ENCODE measurements at regions not wholly inside any gene's neighbourhood (a gene's known extent, or its start where the extent isn't known, plus 50 kb on each side); places are given as distances from the start of the nearest gene placed in this dataset.

DNA sequence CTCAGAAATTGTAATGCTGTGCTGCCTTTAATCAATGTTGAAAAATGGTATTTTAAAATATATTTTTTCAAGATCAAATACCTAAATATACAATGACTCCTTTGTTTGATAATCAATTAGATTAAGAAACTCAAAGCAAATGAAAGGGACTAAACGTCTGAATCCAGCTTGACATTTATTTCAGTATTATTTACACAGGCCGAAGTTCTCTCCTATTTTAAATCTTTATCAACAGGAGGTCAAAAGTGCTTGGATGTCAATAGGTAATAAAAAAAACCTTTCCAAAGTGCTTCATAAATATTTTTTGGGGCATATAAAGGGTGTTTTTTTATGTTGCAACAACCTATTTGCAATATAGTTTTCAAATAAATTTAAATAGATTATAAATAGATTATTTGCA is 1201.7 kb upstream of the SLC39A10 start:
- Histone ChIP-seq H3K27ac (ENCODE audit: low read depth, low read length, poor library complexity, severe bottlenecking) (no peak overlapping the region), H3K79me2 (ENCODE audit: insufficient read depth, low read depth, low read length) (no peaks in the 10 kb centered on the region), H2AFZ (ENCODE audit: low read length) (no peak overlapping the region), H3K9me3 (ENCODE audit: low read length) (no peaks in the 10 kb centered on the region), H3K4me3 (ENCODE audit: low read depth, low read length, poor library complexity, severe bottlenecking) (no peak overlapping the region), H3K9me2 (ENCODE audit: insufficient read depth, low read length) (no peaks in the 10 kb centered on the region), H3K36me3 (ENCODE audit: insufficient read depth, low read length) (no peaks in the 10 kb centered on the region), H4K20me1 (ENCODE audit: insufficient read depth, low read length) (no peaks in the 10 kb centered on the region), H3K4me1 (ENCODE audit: insufficient read depth, low read length, poor library complexity, severe bottlenecking) (no peaks in the 10 kb centered on the region), H3K4me2 (ENCODE audit: low read length) (no peak overlapping the region)
- intact Hi-C loops (cut with micrococcal nuclease; ENCODE audit: unreplicated experiment): no loop called here
- CTCF ChIA-PET (ENCODE audit: unreplicated experiment): no interaction called here
- BruUV-seq (replicated peaks): no TSS peak
- POLR2A ChIA-PET: no interaction called here
- DNase-seq (ENCODE audit: low spot score): no peak
- TF ChIP-seq EZH2phosphoT487 (IDR thresholded peaks at IDR 0.05; ENCODE audit: borderline replicate concordance, low read depth, low read length): no peak
- TF ChIP-seq, protein P1, sequence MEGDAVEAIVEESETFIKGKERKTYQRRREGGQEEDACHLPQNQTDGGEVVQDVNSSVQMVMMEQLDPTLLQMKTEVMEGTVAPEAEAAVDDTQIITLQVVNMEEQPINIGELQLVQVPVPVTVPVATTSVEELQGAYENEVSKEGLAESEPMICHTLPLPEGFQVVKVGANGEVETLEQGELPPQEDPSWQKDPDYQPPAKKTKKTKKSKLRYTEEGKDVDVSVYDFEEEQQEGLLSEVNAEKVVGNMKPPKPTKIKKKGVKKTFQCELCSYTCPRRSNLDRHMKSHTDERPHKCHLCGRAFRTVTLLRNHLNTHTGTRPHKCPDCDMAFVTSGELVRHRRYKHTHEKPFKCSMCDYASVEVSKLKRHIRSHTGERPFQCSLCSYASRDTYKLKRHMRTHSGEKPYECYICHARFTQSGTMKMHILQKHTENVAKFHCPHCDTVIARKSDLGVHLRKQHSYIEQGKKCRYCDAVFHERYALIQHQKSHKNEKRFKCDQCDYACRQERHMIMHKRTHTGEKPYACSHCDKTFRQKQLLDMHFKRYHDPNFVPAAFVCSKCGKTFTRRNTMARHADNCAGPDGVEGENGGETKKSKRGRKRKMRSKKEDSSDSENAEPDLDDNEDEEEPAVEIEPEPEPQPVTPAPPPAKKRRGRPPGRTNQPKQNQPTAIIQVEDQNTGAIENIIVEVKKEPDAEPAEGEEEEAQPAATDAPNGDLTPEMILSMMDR (conservative IDR thresholded peaks at IDR 0.05; ENCODE audit: low read length): no peak

DNA sequence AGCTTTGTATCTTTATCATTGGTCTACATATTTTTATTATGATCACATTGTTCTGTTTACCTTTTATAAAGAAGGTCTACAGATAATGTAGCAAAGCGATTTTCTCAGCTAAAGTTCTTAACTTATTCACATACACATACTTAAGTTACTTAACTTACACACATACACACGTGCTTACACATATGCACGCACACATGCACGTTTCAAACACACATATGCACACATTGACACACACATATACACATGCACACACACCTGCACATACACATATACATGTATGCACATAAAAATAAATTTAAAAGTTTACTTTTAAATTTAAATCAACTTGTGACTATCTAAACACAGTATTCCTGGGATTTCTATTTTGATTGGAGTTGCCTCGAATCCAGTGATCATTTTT is 1204.5 kb upstream of the SLC39A10 start:
- H3K9me2 ChIP-seq (ENCODE audit: insufficient read depth, low read length): no peaks in the 10 kb centered on the region
- no peaks in the 10 kb centered on the region for H3K9me3 ChIP-seq (ENCODE audit: low read length)
- no peaks in the 10 kb centered on the region for H3K36me3 ChIP-seq (ENCODE audit: insufficient read depth, low read length)
- DNase-seq (ENCODE audit: low spot score): no peak
- H3K4me1 ChIP-seq (ENCODE audit: insufficient read depth, low read length, poor library complexity, severe bottlenecking): no peaks in the 10 kb centered on the region
- H3K4me2 ChIP-seq (ENCODE audit: low read length): no peak overlapping the region
- BruUV-seq (replicated peaks): no TSS peak
- intact Hi-C loops (cut with micrococcal nuclease; ENCODE audit: unreplicated experiment): no loop called here
- ChIA-PET POLR2A (no interaction called here), CTCF (ENCODE audit: unreplicated experiment) (no interaction called here)
- H3K79me2 ChIP-seq (ENCODE audit: insufficient read depth, low read depth, low read length): no peaks in the 10 kb centered on the region
- TF ChIP-seq, protein P1 (conservative IDR thresholded peaks at IDR 0.05; ENCODE audit: low read length): no peak
- TF ChIP-seq EZH2phosphoT487 (IDR thresholded peaks at IDR 0.05; ENCODE audit: borderline replicate concordance, low read depth, low read length): no peak
- no peak overlapping the region for H3K4me3 ChIP-seq (ENCODE audit: low read depth, low read length, poor library complexity, severe bottlenecking)
- H2AFZ ChIP-seq (ENCODE audit: low read length): no peak overlapping the region
- H3K27ac ChIP-seq (ENCODE audit: low read depth, low read length, poor library complexity, severe bottlenecking): no peak overlapping the region
- H4K20me1 ChIP-seq (ENCODE audit: insufficient read depth, low read length): no peaks in the 10 kb centered on the region

DNA sequence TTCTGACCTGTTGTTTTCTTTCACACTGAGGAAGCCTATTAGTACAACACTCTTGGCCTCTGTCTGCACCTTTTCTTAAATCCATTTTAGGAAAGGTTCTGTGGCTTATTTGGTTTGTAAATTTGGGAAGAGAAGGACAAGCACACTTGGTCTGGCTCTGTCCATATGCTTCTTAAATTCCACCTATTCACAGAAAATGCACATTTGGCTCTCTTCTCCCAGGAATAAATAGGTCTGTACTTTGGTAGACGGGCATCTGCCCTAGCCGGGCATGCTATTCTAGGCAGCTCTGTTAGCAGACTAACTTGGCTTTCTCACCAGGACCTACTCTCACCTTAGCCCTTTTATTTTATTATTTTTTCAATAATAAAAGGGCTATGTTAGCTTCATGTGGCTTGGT is 1211.8 kb upstream of the SLC39A10 start:
- ChIA-PET POLR2A (no interaction called here), CTCF (ENCODE audit: unreplicated experiment) (no interaction called here)
- Histone ChIP-seq H3K27ac (ENCODE audit: low read depth, low read length, poor library complexity, severe bottlenecking) (no peak overlapping the region), H4K20me1 (ENCODE audit: insufficient read depth, low read length) (no peaks in the 10 kb centered on the region), H3K9me2 (ENCODE audit: insufficient read depth, low read length) (no peaks in the 10 kb centered on the region), H3K79me2 (ENCODE audit: insufficient read depth, low read depth, low read length) (no peaks in the 10 kb centered on the region), H2AFZ (ENCODE audit: low read length) (no peak overlapping the region), H3K4me1 (ENCODE audit: insufficient read depth, low read length, poor library complexity, severe bottlenecking) (no peaks in the 10 kb centered on the region), H3K4me3 (ENCODE audit: low read depth, low read length, poor library complexity, severe bottlenecking) (no peak overlapping the region), H3K9me3 (ENCODE audit: low read length) (no peaks in the 10 kb centered on the region), H3K36me3 (ENCODE audit: insufficient read depth, low read length) (no peaks in the 10 kb centered on the region), H3K4me2 (ENCODE audit: low read length) (no peak overlapping the region)
- DNase-seq (ENCODE audit: low spot score): no peak
- TF ChIP-seq, protein P1 (conservative IDR thresholded peaks at IDR 0.05; ENCODE audit: low read length): no peak
- no peak for TF ChIP-seq EZH2phosphoT487 (IDR thresholded peaks at IDR 0.05; ENCODE audit: borderline replicate concordance, low read depth, low read length)
- intact Hi-C loops (cut with micrococcal nuclease; ENCODE audit: unreplicated experiment): no loop called here
- BruUV-seq (replicated peaks): no TSS peak
